ENCODE measurements at regions not wholly inside any gene's neighbourhood (a gene's known extent, or its start where the extent isn't known, plus 50 kb on each side); places are given as distances from the start of the nearest gene placed in this dataset.

DNA sequence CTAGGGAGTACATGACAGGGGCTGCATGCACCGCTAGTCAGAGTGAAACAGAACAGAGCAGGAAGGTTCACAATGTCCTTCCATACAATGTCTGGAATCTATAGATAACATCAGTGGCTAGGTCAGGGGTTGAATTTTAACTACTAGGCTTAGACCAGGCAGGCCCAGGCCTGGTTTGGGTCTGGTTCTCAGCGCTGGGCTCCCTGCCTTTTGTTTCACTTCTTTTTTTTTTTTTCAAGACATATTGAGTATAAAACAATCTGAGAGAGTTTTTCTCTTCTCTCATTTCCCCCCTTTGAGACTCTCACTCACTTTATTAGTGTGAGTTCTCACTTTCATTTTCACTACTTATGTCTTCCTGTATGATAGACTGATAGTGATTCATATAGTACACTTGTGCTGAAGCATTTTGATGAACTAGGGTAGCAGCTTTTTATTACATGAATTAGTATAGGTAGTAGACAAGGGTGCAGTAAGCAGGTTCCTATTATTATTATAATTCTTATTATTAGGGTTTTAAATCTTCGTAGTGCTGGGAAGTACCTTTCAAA, 120.0 kb upstream of the ZDHHC15 start:
- BruUV-seq (replicated peaks), result no TSS peak
- TF ChIP-seq, protein P1, sequence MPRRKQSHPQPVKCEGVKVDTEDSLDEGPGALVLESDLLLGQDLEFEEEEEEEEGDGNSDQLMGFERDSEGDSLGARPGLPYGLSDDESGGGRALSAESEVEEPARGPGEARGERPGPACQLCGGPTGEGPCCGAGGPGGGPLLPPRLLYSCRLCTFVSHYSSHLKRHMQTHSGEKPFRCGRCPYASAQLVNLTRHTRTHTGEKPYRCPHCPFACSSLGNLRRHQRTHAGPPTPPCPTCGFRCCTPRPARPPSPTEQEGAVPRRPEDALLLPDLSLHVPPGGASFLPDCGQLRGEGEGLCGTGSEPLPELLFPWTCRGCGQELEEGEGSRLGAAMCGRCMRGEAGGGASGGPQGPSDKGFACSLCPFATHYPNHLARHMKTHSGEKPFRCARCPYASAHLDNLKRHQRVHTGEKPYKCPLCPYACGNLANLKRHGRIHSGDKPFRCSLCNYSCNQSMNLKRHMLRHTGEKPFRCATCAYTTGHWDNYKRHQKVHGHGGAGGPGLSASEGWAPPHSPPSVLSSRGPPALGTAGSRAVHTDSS (CRISPR knock-in tag; conservative IDR thresholded peaks at IDR 0.05), result no peak
- TF ChIP-seq ADNP (CRISPR knock-in tag; IDR thresholded peaks at IDR 0.05), result no peak
- no peak for TF ChIP-seq POLR2AphosphoS2 (IDR thresholded peaks at IDR 0.05; ENCODE audit: low read depth, low read length)
- TF ChIP-seq, protein P2, sequence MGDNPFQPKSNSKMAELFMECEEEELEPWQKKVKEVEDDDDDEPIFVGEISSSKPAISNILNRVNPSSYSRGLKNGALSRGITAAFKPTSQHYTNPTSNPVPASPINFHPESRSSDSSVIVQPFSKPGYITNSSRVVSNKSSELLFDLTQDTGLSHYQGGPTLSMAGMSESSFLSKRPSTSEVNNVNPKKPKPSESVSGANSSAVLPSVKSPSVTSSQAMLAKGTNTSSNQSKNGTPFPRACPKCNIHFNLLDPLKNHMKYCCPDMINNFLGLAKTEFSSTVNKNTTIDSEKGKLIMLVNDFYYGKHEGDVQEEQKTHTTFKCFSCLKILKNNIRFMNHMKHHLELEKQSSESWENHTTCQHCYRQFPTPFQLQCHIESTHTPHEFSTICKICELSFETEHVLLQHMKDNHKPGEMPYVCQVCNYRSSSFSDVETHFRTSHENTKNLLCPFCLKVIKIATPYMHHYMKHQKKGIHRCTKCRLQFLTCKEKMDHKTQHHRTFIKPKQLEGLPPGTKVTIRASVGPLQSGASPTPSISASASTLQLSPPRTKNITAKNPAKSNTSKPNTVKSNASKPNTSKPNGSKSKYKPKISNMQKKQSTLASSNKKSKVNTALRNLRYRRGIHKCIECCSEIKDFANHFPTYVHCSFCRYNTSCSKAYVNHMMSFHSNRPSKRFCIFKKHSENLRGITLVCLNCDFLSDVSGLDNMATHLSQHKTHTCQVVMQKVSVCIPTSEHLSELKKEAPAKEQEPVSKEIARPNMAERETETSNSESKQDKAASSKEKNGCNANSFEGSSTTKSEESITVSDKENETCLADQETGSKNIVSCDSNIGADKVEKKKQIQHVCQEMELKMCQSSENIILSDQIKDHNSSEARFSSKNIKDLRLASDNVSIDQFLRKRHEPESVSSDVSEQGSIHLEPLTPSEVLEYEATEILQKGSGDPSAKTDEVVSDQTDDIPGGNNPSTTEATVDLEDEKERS (CRISPR knock-in tag; IDR thresholded peaks at IDR 0.05), result no peak
- TF ChIP-seq, protein P3, sequence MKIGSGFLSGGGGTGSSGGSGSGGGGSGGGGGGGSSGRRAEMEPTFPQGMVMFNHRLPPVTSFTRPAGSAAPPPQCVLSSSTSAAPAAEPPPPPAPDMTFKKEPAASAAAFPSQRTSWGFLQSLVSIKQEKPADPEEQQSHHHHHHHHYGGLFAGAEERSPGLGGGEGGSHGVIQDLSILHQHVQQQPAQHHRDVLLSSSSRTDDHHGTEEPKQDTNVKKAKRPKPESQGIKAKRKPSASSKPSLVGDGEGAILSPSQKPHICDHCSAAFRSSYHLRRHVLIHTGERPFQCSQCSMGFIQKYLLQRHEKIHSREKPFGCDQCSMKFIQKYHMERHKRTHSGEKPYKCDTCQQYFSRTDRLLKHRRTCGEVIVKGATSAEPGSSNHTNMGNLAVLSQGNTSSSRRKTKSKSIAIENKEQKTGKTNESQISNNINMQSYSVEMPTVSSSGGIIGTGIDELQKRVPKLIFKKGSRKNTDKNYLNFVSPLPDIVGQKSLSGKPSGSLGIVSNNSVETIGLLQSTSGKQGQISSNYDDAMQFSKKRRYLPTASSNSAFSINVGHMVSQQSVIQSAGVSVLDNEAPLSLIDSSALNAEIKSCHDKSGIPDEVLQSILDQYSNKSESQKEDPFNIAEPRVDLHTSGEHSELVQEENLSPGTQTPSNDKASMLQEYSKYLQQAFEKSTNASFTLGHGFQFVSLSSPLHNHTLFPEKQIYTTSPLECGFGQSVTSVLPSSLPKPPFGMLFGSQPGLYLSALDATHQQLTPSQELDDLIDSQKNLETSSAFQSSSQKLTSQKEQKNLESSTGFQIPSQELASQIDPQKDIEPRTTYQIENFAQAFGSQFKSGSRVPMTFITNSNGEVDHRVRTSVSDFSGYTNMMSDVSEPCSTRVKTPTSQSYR (CRISPR knock-in tag; IDR thresholded peaks at IDR 0.05; ENCODE audit: borderline replicate concordance), result no peak
- no peak for TF ChIP-seq DNMT1 (CRISPR knock-in tag; IDR thresholded peaks at IDR 0.05)
- no peak for TF ChIP-seq DNMT3B (CRISPR knock-in tag; conservative IDR thresholded peaks at IDR 0.05)
- TF ChIP-seq ZSCAN25 (CRISPR knock-in tag; IDR thresholded peaks at IDR 0.05), result no peak
- no peak for TF ChIP-seq ATM (IDR thresholded peaks at IDR 0.05; ENCODE audit: borderline replicate concordance)
- TF ChIP-seq ZNF30 (CRISPR knock-in tag; IDR thresholded peaks at IDR 0.05), result no peak
- no peak for TF ChIP-seq ZNF17 (CRISPR knock-in tag; IDR thresholded peaks at IDR 0.05)
- TF ChIP-seq CEBPG (CRISPR knock-in tag; IDR thresholded peaks at IDR 0.05), result no peak
- TF ChIP-seq ZNF383 (CRISPR knock-in tag; IDR thresholded peaks at IDR 0.05; ENCODE audit: borderline replicate concordance), result no peak
- no peak for TF ChIP-seq SP4 (CRISPR knock-in tag; IDR thresholded peaks at IDR 0.05)
- TF ChIP-seq ZSCAN20 (CRISPR knock-in tag; IDR thresholded peaks at IDR 0.05; ENCODE audit: borderline replicate concordance), result no peak
- no peak for TF ChIP-seq ZZZ3 (CRISPR knock-in tag; IDR thresholded peaks at IDR 0.05; ENCODE audit: borderline replicate concordance)
- TF ChIP-seq ZNF713 (CRISPR knock-in tag; IDR thresholded peaks at IDR 0.05), result no peak
- Histone ChIP-seq H3K27me3 (ENCODE audit: control insufficient read depth in 1 of 2, insufficient read depth in 2 of 2, low read length in 2 of 2) (no peaks in the 10 kb centered on the region), H2AFZ (ENCODE audit: low read length) (no peak overlapping the region), H3K9me3 (ENCODE audit: low read length) (peaks cover 15% of the 10 kb centered on the region), H3K27ac (ENCODE audit: extremely low read length, insufficient read depth, low read length) (no peak overlapping the region), H3K9ac (ENCODE audit: insufficient read depth, low read depth, low read length) (no peak overlapping the region), H3K36me3 (replicated peaks in 1 of 2; ENCODE audit: control insufficient read depth in 1 of 2, insufficient read depth in 2 of 2, low read length in 2 of 2) (peaks cover 0 to 11% of the 10 kb centered on the region in 2 experiments; a peak in 3 of 5 replicates), H3K4me2 (ENCODE audit: low read depth, low read length) (no peak overlapping the region), H3K4me3 (replicated peaks in 1 of 3; ENCODE audit: insufficient read depth in 1 of 3, low read depth in 2 of 3, low read length in 3 of 3) (no peak overlapping the region), H3K4me1 (ENCODE audit: insufficient read depth, low read length) (no peaks in the 10 kb centered on the region), H4K20me1 (ENCODE audit: insufficient read depth, low read length) (no peaks in the 10 kb centered on the region), H3K79me2 (ENCODE audit: insufficient read depth, low read length) (peaks cover 14% of the 10 kb centered on the region)
- in situ Hi-C loops (cut with HindIII; ENCODE audit: extremely low pct_ligation_motif_present, low pct_unique_long_range_greater_than_20kb), result no loop called here
- FAIRE-seq (no peak), ATAC-seq (no peak), DNase-seq (ENCODE audit: low spot score) (no peak)
- intact Hi-C loops (cut with micrococcal nuclease; ENCODE audit: unreplicated experiment), result no loop called here
- POLR2A ChIA-PET, result no interaction called here
- CTCF ChIA-PET (ENCODE audit: low intra/inter-chr PET ratio, low total read pairs), result no interaction called here
- whole genome bisulfite sequencing (ENCODE audit: low lambda C conversion rate), result 88% methylated on average over 3 of the region's 3 CpGs

Data from HepG2 (cell line).